RWPE2 (cell line): ENCODE measurements at regions not wholly inside any gene's neighbourhood (a gene's known extent, or its start where the extent isn't known, plus 50 kb on each side); places are given as distances from the start of the nearest gene placed in this dataset.
A peak's percentile ranks its signal among the peaks of the same experiment; 100 is the strongest.

Experiments used
- ATAC-seq: fragments of 200-7000 bp; cut with Tn5 transposase; 3 replicates; pipeline ENCODE4 v1.9.1; 2021; ENCODE audit warnings: low read depth
- DNase-seq: peaks from one replicate; pipeline ENCODE4 v3.0.0-alpha.2; 2020; ENCODE audit warnings: low spot score
- H3K27ac ChIP-seq: fragments of 450-650 bp; 2 replicates; pipeline ENCODE4 v1.5.1; 2017; ENCODE audit warnings: mild to moderate bottlenecking; ENCODE audit not compliant: poor library complexity, severe bottlenecking
- H3K27me3 ChIP-seq: fragments of 250-450 bp; sonication (Bioruptor Pico); 2 replicates; pipeline ENCODE4 v1.5.1; 2021; ENCODE audit warnings: mild to moderate bottlenecking, moderate library complexity; ENCODE audit not compliant: insufficient read depth, poor library complexity, severe bottlenecking
- H3K36me3 ChIP-seq: fragments of 250-450 bp; sonication (Bioruptor Pico); 2 replicates; pipeline ENCODE4 v1.5.1; 2020; ENCODE audit warnings: low read depth, mild to moderate bottlenecking, moderate library complexity
- H3K4me1 ChIP-seq: fragments of 250-450 bp; sonication (Bioruptor Pico); 2 replicates; pipeline ENCODE4 v1.5.1; 2021; ENCODE audit warnings: mild to moderate bottlenecking, moderate library complexity; ENCODE audit not compliant: insufficient read depth, poor library complexity, severe bottlenecking
- H3K4me3 ChIP-seq: fragments of 250-450 bp; sonication (Bioruptor Pico); 2 replicates; pipeline ENCODE4 v1.5.1; 2021; ENCODE audit warnings: mild to moderate bottlenecking, moderate library complexity; ENCODE audit not compliant: severe bottlenecking
- H3K9me3 ChIP-seq: fragments of 250-450 bp; sonication (Bioruptor Pico); 2 replicates; pipeline ENCODE4 v1.5.1; 2021; ENCODE audit warnings: mild to moderate bottlenecking, moderate library complexity; ENCODE audit not compliant: severe bottlenecking
- TF ChIP-seq, protein P1 (sequence below): fragments of 450-650 bp; IDR thresholded peaks from one replicate; pipeline ENCODE4 v1.5.1; 2017; ENCODE audit warnings: mild to moderate bottlenecking, moderate library complexity; ENCODE audit not compliant: poor library complexity, severe bottlenecking

GRCh38 chr13:50715402-50716146 is 127.9 kb downstream of the DLEU7 start:
- no peaks in the 10 kb centered on the region for H3K36me3 ChIP-seq
- peaks cover 2% of the 10 kb centered on the region for H3K4me1 ChIP-seq
- no peaks in the 10 kb centered on the region for H3K27me3 ChIP-seq
- no peaks in the 10 kb centered on the region for H3K9me3 ChIP-seq
- TF ChIP-seq, protein P1, sequence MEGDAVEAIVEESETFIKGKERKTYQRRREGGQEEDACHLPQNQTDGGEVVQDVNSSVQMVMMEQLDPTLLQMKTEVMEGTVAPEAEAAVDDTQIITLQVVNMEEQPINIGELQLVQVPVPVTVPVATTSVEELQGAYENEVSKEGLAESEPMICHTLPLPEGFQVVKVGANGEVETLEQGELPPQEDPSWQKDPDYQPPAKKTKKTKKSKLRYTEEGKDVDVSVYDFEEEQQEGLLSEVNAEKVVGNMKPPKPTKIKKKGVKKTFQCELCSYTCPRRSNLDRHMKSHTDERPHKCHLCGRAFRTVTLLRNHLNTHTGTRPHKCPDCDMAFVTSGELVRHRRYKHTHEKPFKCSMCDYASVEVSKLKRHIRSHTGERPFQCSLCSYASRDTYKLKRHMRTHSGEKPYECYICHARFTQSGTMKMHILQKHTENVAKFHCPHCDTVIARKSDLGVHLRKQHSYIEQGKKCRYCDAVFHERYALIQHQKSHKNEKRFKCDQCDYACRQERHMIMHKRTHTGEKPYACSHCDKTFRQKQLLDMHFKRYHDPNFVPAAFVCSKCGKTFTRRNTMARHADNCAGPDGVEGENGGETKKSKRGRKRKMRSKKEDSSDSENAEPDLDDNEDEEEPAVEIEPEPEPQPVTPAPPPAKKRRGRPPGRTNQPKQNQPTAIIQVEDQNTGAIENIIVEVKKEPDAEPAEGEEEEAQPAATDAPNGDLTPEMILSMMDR, result no peak
- ATAC-seq (no peak), DNase-seq (no peak)
- H3K4me3 ChIP-seq, result no peak overlapping the region
- no peak overlapping the region for H3K27ac ChIP-seq

GRCh38 chr13:50720861-50721671 is 122.4 kb downstream of the DLEU7 start:
- no peaks in the 10 kb centered on the region for H3K36me3 ChIP-seq
- no peak overlapping the region for H3K27ac ChIP-seq

GRCh38 chr13:50721672-50721992 is 121.9 kb downstream of the DLEU7 start:
- TF ChIP-seq, protein P1, result no peak
- no peak for DNase-seq
- H3K36me3 ChIP-seq, result no peaks in the 10 kb centered on the region

More at GRCh38 chr13:50720861-50721671, 122.4 kb downstream of the DLEU7 start:
- Histone ChIP-seq H3K4me1 (peaks cover 15% of the 10 kb centered on the region), H3K27me3 (no peaks in the 10 kb centered on the region), H3K4me3 (no peak overlapping the region), H3K9me3 (no peaks in the 10 kb centered on the region)
- no peak for DNase-seq
- ATAC-seq, result peak; percentile 49; the same call in 1 of the 3 replicates
- TF ChIP-seq, protein P1, result no peak

DNA sequence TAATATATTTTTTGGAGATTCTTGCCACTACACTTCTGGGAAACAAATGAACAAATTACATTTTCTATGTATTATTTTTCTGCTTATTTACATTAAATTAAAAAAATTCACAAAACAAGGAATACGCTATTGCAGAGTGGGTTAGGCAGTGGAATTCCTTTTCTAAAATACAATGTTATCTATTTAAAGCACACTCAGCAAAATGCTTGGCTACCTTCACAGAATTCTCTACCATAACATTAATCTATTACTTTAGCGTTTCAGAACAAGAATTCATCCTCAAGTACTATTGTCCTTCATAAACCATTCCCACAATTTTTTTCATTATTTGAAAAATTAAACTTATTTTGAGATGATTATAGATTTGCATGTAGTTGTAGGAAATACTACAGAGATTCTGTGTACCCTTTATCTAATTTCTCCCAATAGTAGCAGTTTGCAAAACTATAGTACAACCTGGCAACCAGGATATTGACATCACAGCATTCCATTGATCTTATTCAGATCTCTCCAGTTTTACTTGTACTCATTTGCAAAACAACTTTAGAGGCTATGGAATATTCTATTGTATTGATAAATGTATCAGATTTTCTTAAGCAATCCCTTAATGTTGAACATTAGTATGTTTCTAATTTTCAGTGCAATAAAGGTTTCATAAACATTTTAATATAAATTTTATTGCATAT is 120.9 kb downstream of the DLEU7 start:
- Histone ChIP-seq H3K27me3 (no peaks in the 10 kb centered on the region), H3K27ac (no peak overlapping the region), H3K4me1 (peaks cover 15% of the 10 kb centered on the region), H3K9me3 (no peaks in the 10 kb centered on the region), H3K4me3 (no peak overlapping the region), H3K36me3 (no peaks in the 10 kb centered on the region)
- DNase-seq, result no peak
- ATAC-seq, result 0 out of 3 replicates have a peak, but pooled peaks have one; percentile 33
- TF ChIP-seq, protein P1, result no peak

More at GRCh38 chr13:50721672-50721992, 121.9 kb downstream of the DLEU7 start:
- no peaks in the 10 kb centered on the region for H3K9me3 ChIP-seq
- no peak overlapping the region for H3K27ac ChIP-seq
- no peaks in the 10 kb centered on the region for H3K27me3 ChIP-seq
- no peak overlapping the region for H3K4me3 ChIP-seq
- no peak for ATAC-seq
- peaks cover 15% of the 10 kb centered on the region for H3K4me1 ChIP-seq
